GM23338 (cell line): ENCODE measurements at regions not wholly inside any gene's neighbourhood (a gene's known extent, or its start where the extent isn't known, plus 50 kb on each side); places are given as distances from the start of the nearest gene placed in this dataset.

Experiments
- ATAC-seq: fragments of 200-7000 bp; cut with Tn5 transposase; 3 replicates; pipeline ENCODE4 v1.9.1; 2020
- DNase-seq: peaks from one replicate; pipeline ENCODE4 v3.0.0-alpha.2; 2015; ENCODE audit warnings: low spot score
- H2AFZ ChIP-seq: fragments of 200-600 bp; sonication (generic); 2 replicates; pipeline ENCODE4 v1.8.0; 2016; ENCODE audit warnings: antibody characterized with exemption, mild to moderate bottlenecking, moderate library complexity
- H3F3A ChIP-seq: fragments of 200-600 bp; sonication (generic); replicated peaks from 2 replicates; pipeline ENCODE4 v1.8.0; 2017; ENCODE audit warnings: antibody characterized with exemption, mixed run types, low read depth
- H3K27ac ChIP-seq: fragments of 200-600 bp; sonication (generic); 2 replicates; pipeline ENCODE4 v1.6.1; 2016; ENCODE audit warnings: low read depth
- H3K27me3 ChIP-seq: fragments of 200-600 bp; sonication (generic); 2 replicates; pipeline ENCODE4 v1.8.0; 2016; ENCODE audit warnings: mild to moderate bottlenecking, mixed run types, moderate library complexity; ENCODE audit not compliant: insufficient read depth
- H3K36me3 ChIP-seq: fragments of 200-600 bp; sonication (generic); 2 replicates; pipeline ENCODE4 v1.8.0; 2016; ENCODE audit warnings: mild to moderate bottlenecking; ENCODE audit not compliant: insufficient read depth
- H3K4me1 ChIP-seq: fragments of 200-600 bp; sonication (generic); 2 replicates; pipeline ENCODE4 v1.8.0; 2016; ENCODE audit warnings: mild to moderate bottlenecking, moderate library complexity; ENCODE audit not compliant: insufficient read depth
- H3K4me2 ChIP-seq: fragments of 200-600 bp; sonication (generic); 2 replicates; pipeline ENCODE4 v1.7.1; 2017; ENCODE audit warnings: mixed run types
- H3K4me3 ChIP-seq: fragments of 200-600 bp; sonication (generic); 2 replicates; pipeline ENCODE4 v1.6.1; 2016; ENCODE audit warnings: mixed run types
- H3K79me2 ChIP-seq: fragments of 200-600 bp; sonication (generic); replicated peaks from 2 replicates; pipeline ENCODE4 v1.8.0; 2017; ENCODE audit warnings: mild to moderate bottlenecking; ENCODE audit not compliant: insufficient read depth
- H3K9me2 ChIP-seq: fragments of 200-600 bp; sonication (generic); 2 replicates; pipeline ENCODE4 v1.8.0; 2017; ENCODE audit not compliant: insufficient read depth
- H4K20me1 ChIP-seq: fragments of 200-600 bp; sonication (generic); replicated peaks from 2 replicates; pipeline ENCODE4 v1.8.0; 2017; ENCODE audit warnings: mild to moderate bottlenecking; ENCODE audit not compliant: insufficient read depth
- H3K27ac Mint-ChIP-seq: 2 replicates; pipeline ENCODE4 v1.8.0; 2020; ENCODE audit warnings: inconsistent platforms, mild to moderate bottlenecking, moderate library complexity, mixed read lengths
- H3K27me3 Mint-ChIP-seq: 3 replicates; pipeline ENCODE4 v1.8.0; 2022; ENCODE audit warnings: low read depth, mild to moderate bottlenecking, moderate library complexity, mixed read lengths, inconsistent platforms; ENCODE audit not compliant: insufficient read depth, poor library complexity
- H3K36me3 Mint-ChIP-seq: 3 replicates; pipeline ENCODE4 v1.8.0; 2021; ENCODE audit warnings: low read depth, mild to moderate bottlenecking, inconsistent platforms, moderate library complexity, mixed read lengths
- H3K4me1 Mint-ChIP-seq: 3 replicates; pipeline ENCODE4 v1.8.0; 2020; ENCODE audit warnings: mild to moderate bottlenecking, inconsistent platforms, mixed read lengths
- H3K4me3 Mint-ChIP-seq: 3 replicates; pipeline ENCODE4 v1.8.0; 2021; ENCODE audit warnings: moderate library complexity, mild to moderate bottlenecking, inconsistent platforms, mixed read lengths
- H3K9me3 Mint-ChIP-seq: 3 replicates; pipeline ENCODE4 v1.8.0; 2020; ENCODE audit warnings: moderate library complexity, mild to moderate bottlenecking, inconsistent platforms, mixed read lengths
- CREB1 ChIP-seq: fragments of 250-450 bp; sonication (Bioruptor Pico); IDR thresholded peaks from 2 replicates; pipeline ENCODE4 v1.5.0; 2020; ENCODE audit warnings: low read depth, mild to moderate bottlenecking, moderate library complexity
- CTCF ChIP-seq, 2 experiments: fragments of 200-600 bp in 1 of 2; sonication (generic) in 1 of 2; conservative IDR thresholded peaks; 2 replicates each; pipeline versions ENCODE4 v1.5.1 to v1.6.1; 2016 to 2017; ENCODE audit warnings: antibody characterized with exemption in 2 of 2, low read depth in 2 of 2, mild to moderate bottlenecking in 2 of 2, moderate library complexity in 1 of 2
- ETS1 ChIP-seq: IDR thresholded peaks from 2 replicates; pipeline ENCODE4 v1.6.1; 2016; ENCODE audit warnings: antibody characterized with exemption
- EZH2 ChIP-seq: fragments of 200-600 bp; sonication (generic); IDR thresholded peaks from one replicate; pipeline ENCODE4 v1.8.0; 2017; ENCODE audit warnings: antibody characterized with exemption, mild to moderate bottlenecking, low read depth; ENCODE audit not compliant: unreplicated experiment
- EZH2phosphoT487 ChIP-seq: fragments of 200-600 bp; sonication (generic); IDR thresholded peaks from one replicate; pipeline ENCODE4 v1.8.1; 2018; ENCODE audit warnings: antibody characterized with exemption; ENCODE audit not compliant: unreplicated experiment
- JUNB ChIP-seq: IDR thresholded peaks from one replicate; pipeline ENCODE4 v1.6.1; 2016; ENCODE audit warnings: antibody characterized with exemption; ENCODE audit not compliant: unreplicated experiment
- NANOG ChIP-seq: IDR thresholded peaks from 2 replicates; pipeline ENCODE4 v1.6.1; 2016; ENCODE audit warnings: antibody characterized with exemption, borderline replicate concordance
- POLR2AphosphoS5 ChIP-seq: IDR thresholded peaks from 2 replicates; pipeline ENCODE4 v1.6.1; 2016; ENCODE audit warnings: antibody characterized with exemption, low read depth
- REST ChIP-seq: IDR thresholded peaks from one replicate; pipeline ENCODE4 v1.6.1; 2018; ENCODE audit warnings: antibody characterized with exemption; ENCODE audit not compliant: unreplicated experiment
- STAT1 ChIP-seq: IDR thresholded peaks from one replicate; pipeline ENCODE4 v1.6.1; 2016; ENCODE audit warnings: antibody characterized with exemption; ENCODE audit not compliant: unreplicated experiment
- ZNF114 ChIP-seq: fragments of 250-450 bp; sonication (Bioruptor Pico); IDR thresholded peaks from 2 replicates; pipeline ENCODE4 v1.5.0; 2020; ENCODE audit warnings: mild to moderate bottlenecking, moderate library complexity
- ZNF331 ChIP-seq: fragments of 250-450 bp; sonication (Bioruptor Pico); IDR thresholded peaks from 2 replicates; pipeline ENCODE4 v1.5.0; 2020; ENCODE audit warnings: low read depth, mild to moderate bottlenecking, moderate library complexity
- ZNF462 ChIP-seq: fragments of 250-450 bp; sonication (Bioruptor Pico); IDR thresholded peaks from 2 replicates; pipeline ENCODE4 v1.5.0; 2020; ENCODE audit warnings: mild to moderate bottlenecking, moderate library complexity

- ATAC-seq (no peak), DNase-seq (no peak)
- Histone ChIP-seq H2AFZ (no peak overlapping the region), H3K79me2 (no peaks in the 10 kb centered on the region), H3K36me3 (no peaks in the 10 kb centered on the region), H3K27me3 (no peaks in the 10 kb centered on the region), H4K20me1 (no peaks in the 10 kb centered on the region), H3K4me2 (no peak overlapping the region), H3K27ac (no peak overlapping the region), H3K9me2 (no peaks in the 10 kb centered on the region), H3K4me3 (no peak overlapping the region), H3K4me1 (no peaks in the 10 kb centered on the region), H3F3A (no peaks in the 10 kb centered on the region)
- TF ChIP-seq STAT1 (no peak), ZNF331 (CRISPR knock-in tag) (no peak), ZNF114 (CRISPR knock-in tag) (no peak), EZH2 (no peak), JUNB (no peak), CREB1 (CRISPR knock-in tag) (no peak), ETS1 (no peak), REST (no peak), ZNF462 (CRISPR knock-in tag) (no peak), CTCF (conservative IDR thresholded peaks at IDR 0.05; ENCODE audit: low read depth in 2 of 2) (no peak), EZH2phosphoT487 (no peak), NANOG (no peak), POLR2AphosphoS5 (no peak)
- Mint-ChIP-seq H3K36me3 (no peaks in the 10 kb centered on the region), H3K4me1 (peaks cover 10% of the 10 kb centered on the region), H3K4me3 (no peak overlapping the region), H3K27ac (no peak overlapping the region), H3K9me3 (no peaks in the 10 kb centered on the region), H3K27me3 (peaks cover 9% of the 10 kb centered on the region)
These were observed 256.6 kb downstream of the LOXHD1 start for GRCh38 chr18:46400449-46400848.
